ENCODE measurements at regions not wholly inside any gene's neighbourhood (a gene's known extent, or its start where the extent isn't known, plus 50 kb on each side); places are given as distances from the start of the nearest gene placed in this dataset.
"Not testable (repeated sequence)": the region's sequence is repeated elsewhere in the genome, so short reads cannot be mapped to it uniquely, and the experiment has no call there.

- no peak for DNase-seq (ENCODE audit: low read depth)
These were observed 138.9 kb downstream of the LARP7 start for GRCh38 chr4:112775801-112776200.

GRCh38 chr4:112776535-112776934, 139.6 kb downstream of the LARP7 start:
- DNase-seq (ENCODE audit: low read depth) = no peak

- no peak for DNase-seq (ENCODE audit: low read depth)
These were observed 141.6 kb downstream of the LARP7 start for GRCh38 chr4:112778520-112778919.

- no peak for DNase-seq (ENCODE audit: low read depth)
These were observed 156.1 kb downstream of the LARP7 start for GRCh38 chr4:112793033-112793432.

GRCh38 chr4:112800001-112800400, 163.1 kb downstream of the LARP7 start:
- DNase-seq (ENCODE audit: low read depth) = no peak

- DNase-seq (ENCODE audit: low read depth) = no peak
These were observed 164.4 kb downstream of the LARP7 start for GRCh38 chr4:112801341-112801740.

- DNase-seq (ENCODE audit: low read depth) = no peak
These were observed 165.8 kb downstream of the LARP7 start for GRCh38 chr4:112802780-112803179.

GRCh38 chr4:112807083-112807482, 170.1 kb downstream of the LARP7 start:
- DNase-seq (ENCODE audit: low read depth) = no peak

GRCh38 chr4:112808001-112808400, 171.1 kb downstream of the LARP7 start:
- DNase-seq (ENCODE audit: low read depth) = peak; percentile 6

GRCh38 chr4:112813790-112814189, 176.8 kb downstream of the LARP7 start:
- peak; percentile 58 for DNase-seq (ENCODE audit: low read depth)

- DNase-seq (ENCODE audit: low read depth) = peak; percentile 94
These were observed 181.1 kb downstream of the LARP7 start for GRCh38 chr4:112817933-112818593.

- peak; percentile 6 for DNase-seq (ENCODE audit: low read depth)
These were observed 181.6 kb downstream of the LARP7 start for GRCh38 chr4:112818594-112818965.

GRCh38 chr4:112819729-112820128, 182.8 kb downstream of the LARP7 start:
- no peak for DNase-seq (ENCODE audit: low read depth)

GRCh38 chr4:112823156-112823555, 186.2 kb downstream of the LARP7 start:
- no peak for DNase-seq (ENCODE audit: low read depth)

- DNase-seq (ENCODE audit: low read depth) = no peak
These were observed 186.7 kb downstream of the LARP7 start for GRCh38 chr4:112823606-112824005.

GRCh38 chr4:112830753-112831386, 193.9 kb downstream of the LARP7 start:
- DNase-seq (ENCODE audit: low read depth) = no peak

- DNase-seq (ENCODE audit: low read depth) = no peak
These were observed 195.6 kb downstream of the LARP7 start for GRCh38 chr4:112832493-112832892.

- no peak for DNase-seq (ENCODE audit: low read depth)
These were observed 200.0 kb downstream of the LARP7 start for GRCh38 chr4:112836895-112837294.

GRCh38 chr4:112838015-112838414, 201.1 kb downstream of the LARP7 start:
- not testable (repeated sequence) for DNase-seq (ENCODE audit: low read depth)

GRCh38 chr4:112840061-112840460, 203.1 kb downstream of the LARP7 start:
- DNase-seq (ENCODE audit: low read depth) = peak; percentile 40

GRCh38 chr4:112840619-112841018, 203.7 kb downstream of the LARP7 start:
- DNase-seq (ENCODE audit: low read depth) = no peak

GRCh38 chr4:112842513-112842912, 205.6 kb downstream of the LARP7 start:
- DNase-seq (ENCODE audit: low read depth) = no peak

- DNase-seq (ENCODE audit: low read depth) = no peak
These were observed 204.1 kb upstream of the ANK2 start for GRCh38 chr4:112845386-112845785.

GRCh38 chr4:112847045-112847444, 202.4 kb upstream of the ANK2 start:
- no peak for DNase-seq (ENCODE audit: low read depth)
